ENCODE measurements at regions not wholly inside any gene's neighbourhood (a gene's known extent, or its start where the extent isn't known, plus 50 kb on each side); places are given as distances from the start of the nearest gene placed in this dataset.

DNA sequence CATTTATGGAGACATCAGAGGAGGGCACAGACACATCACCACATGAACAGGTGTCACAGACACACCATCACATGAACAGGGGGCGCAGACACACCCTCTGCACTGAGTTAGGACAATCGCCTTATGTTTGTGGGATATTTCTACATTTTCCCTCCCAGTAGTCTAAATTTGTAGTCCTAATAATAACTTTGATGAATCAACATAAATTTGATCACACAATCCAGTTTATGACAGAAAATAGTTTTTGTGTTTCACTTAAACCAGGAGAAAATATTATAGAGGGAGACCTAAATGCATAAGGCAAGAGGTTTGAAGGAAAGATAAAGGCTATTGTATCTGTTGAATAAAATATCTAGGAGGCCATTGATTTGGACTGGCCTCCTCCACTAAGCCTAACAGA lies 195.7 kb downstream of the GPX5 start:
- Mint-ChIP-seq H3K4me1 (ENCODE audit: low read depth, unreplicated experiment) (peaks cover 2% of the 10 kb centered on the region), H3K27ac (ENCODE audit: unreplicated experiment) (no peak overlapping the region), H3K36me3 (ENCODE audit: unreplicated experiment) (no peaks in the 10 kb centered on the region), H3K4me3 (ENCODE audit: unreplicated experiment) (no peak overlapping the region), H3K9me3 (ENCODE audit: unreplicated experiment) (no peaks in the 10 kb centered on the region), H3K27me3 (ENCODE audit: unreplicated experiment) (peaks cover 4% of the 10 kb centered on the region)
- DNase-seq, result no peak
- TF ChIP-seq CTCF (IDR thresholded peaks at IDR 0.05; ENCODE audit: partially characterized antibody, unreplicated experiment), result no peak

- Mint-ChIP-seq H3K9me3 (ENCODE audit: unreplicated experiment) (peaks cover 8% of the 10 kb centered on the region), H3K4me3 (ENCODE audit: unreplicated experiment) (no peak overlapping the region), H3K36me3 (ENCODE audit: unreplicated experiment) (no peaks in the 10 kb centered on the region), H3K4me1 (ENCODE audit: low read depth, unreplicated experiment) (peaks cover 2% of the 10 kb centered on the region), H3K27ac (ENCODE audit: unreplicated experiment) (no peak overlapping the region), H3K27me3 (ENCODE audit: unreplicated experiment) (peaks cover 12% of the 10 kb centered on the region)
- TF ChIP-seq CTCF (IDR thresholded peaks at IDR 0.05; ENCODE audit: partially characterized antibody, unreplicated experiment), result no peak
- no peak for DNase-seq
These were observed 198.7 kb downstream of the GPX5 start for GRCh38 chr6:28724395-28724794.

GRCh38 chr6:28725274-28725809 lies 198.4 kb downstream of the TRIM27 start:
- no peak overlapping the region for H3K4me3 Mint-ChIP-seq (ENCODE audit: unreplicated experiment)
- peaks cover 4% of the 10 kb centered on the region for H3K4me1 Mint-ChIP-seq (ENCODE audit: low read depth, unreplicated experiment)
- H3K27me3 Mint-ChIP-seq (ENCODE audit: unreplicated experiment), result peaks cover 14% of the 10 kb centered on the region
- peaks cover 9% of the 10 kb centered on the region for H3K9me3 Mint-ChIP-seq (ENCODE audit: unreplicated experiment)
- no peak for TF ChIP-seq CTCF (IDR thresholded peaks at IDR 0.05; ENCODE audit: partially characterized antibody, unreplicated experiment)
- no peaks in the 10 kb centered on the region for H3K36me3 Mint-ChIP-seq (ENCODE audit: unreplicated experiment)
- H3K27ac Mint-ChIP-seq (ENCODE audit: unreplicated experiment), result no peak overlapping the region
- no peak for DNase-seq

DNA sequence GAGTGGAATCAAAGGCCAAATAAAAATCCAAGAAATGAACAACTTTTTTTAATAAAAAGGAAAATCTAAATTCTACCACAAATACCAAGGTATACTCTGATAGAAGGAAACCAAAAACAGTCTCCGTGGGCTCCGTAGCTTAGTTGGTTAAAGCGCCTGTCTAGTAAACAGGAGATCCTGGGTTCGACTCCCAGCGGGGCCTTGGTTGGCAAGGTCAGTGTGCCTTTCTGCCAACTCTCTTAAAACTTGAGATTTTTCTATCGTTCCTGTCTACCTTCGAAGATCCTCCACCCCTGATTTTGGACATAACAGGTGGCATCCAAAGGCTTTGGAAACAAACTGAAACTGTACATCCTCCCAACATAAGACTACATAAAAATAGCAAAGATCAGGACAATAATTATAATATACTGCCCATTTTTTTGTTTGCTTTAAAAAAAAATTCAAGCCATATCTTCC lies 197.9 kb downstream of the TRIM27 start:
- Mint-ChIP-seq H3K9me3 (ENCODE audit: unreplicated experiment) (peaks cover 9% of the 10 kb centered on the region), H3K4me1 (ENCODE audit: low read depth, unreplicated experiment) (peaks cover 4% of the 10 kb centered on the region), H3K36me3 (ENCODE audit: unreplicated experiment) (no peaks in the 10 kb centered on the region), H3K27me3 (ENCODE audit: unreplicated experiment) (peaks cover 14% of the 10 kb centered on the region), H3K27ac (ENCODE audit: unreplicated experiment) (no peak overlapping the region), H3K4me3 (ENCODE audit: unreplicated experiment) (no peak overlapping the region)
- TF ChIP-seq CTCF (IDR thresholded peaks at IDR 0.05; ENCODE audit: partially characterized antibody, unreplicated experiment), result no peak
- no peak for DNase-seq

DNA sequence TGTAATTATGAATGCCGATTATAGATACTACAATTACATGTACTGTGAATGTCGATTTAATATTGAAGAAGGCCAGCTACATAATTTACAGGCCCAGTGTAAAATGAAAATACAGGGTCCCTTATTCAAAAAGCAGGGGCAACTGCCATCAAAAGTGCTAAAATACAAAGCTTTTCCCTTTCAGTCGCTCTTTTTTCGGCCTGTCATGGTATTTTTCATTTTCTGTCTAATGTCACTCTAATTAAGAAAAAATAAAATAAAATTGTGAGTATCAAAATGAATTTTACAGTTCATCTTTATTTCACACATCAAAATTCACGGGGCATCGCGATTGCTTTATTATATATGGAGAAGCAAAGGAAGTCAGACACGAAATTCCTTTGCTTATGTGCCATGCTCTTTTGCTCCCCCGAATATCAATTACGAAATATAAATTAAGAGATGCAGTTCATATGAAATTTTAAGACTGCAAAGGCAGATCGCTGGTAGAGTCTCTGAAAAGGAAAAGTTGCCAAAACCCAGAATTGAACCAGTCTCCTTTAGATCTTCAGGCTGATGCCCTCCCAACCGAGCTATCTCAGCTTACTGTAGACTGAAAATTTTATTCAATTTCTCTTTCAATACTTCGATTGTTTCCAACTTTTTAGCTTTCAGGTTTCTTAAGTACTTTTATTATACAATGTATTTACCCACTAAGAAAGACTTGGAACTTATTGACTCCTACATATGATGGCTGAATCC lies 197.0 kb downstream of the TRIM27 start:
- H3K4me1 Mint-ChIP-seq (ENCODE audit: low read depth, unreplicated experiment), result peaks cover 4% of the 10 kb centered on the region
- H3K4me3 Mint-ChIP-seq (ENCODE audit: unreplicated experiment), result no peak overlapping the region
- TF ChIP-seq CTCF (IDR thresholded peaks at IDR 0.05; ENCODE audit: partially characterized antibody, unreplicated experiment), result no peak
- no peak overlapping the region for H3K27ac Mint-ChIP-seq (ENCODE audit: unreplicated experiment)
- no peak for DNase-seq
- H3K9me3 Mint-ChIP-seq (ENCODE audit: unreplicated experiment), result peaks cover 9% of the 10 kb centered on the region
- peaks cover 14% of the 10 kb centered on the region for H3K27me3 Mint-ChIP-seq (ENCODE audit: unreplicated experiment)
- H3K36me3 Mint-ChIP-seq (ENCODE audit: unreplicated experiment), result no peaks in the 10 kb centered on the region

All from glutamatergic neuron (in vitro differentiated cells).